ENCODE measurements at regions not wholly inside any gene's neighbourhood (a gene's known extent, or its start where the extent isn't known, plus 50 kb on each side); places are given as distances from the start of the nearest gene placed in this dataset.

DNA sequence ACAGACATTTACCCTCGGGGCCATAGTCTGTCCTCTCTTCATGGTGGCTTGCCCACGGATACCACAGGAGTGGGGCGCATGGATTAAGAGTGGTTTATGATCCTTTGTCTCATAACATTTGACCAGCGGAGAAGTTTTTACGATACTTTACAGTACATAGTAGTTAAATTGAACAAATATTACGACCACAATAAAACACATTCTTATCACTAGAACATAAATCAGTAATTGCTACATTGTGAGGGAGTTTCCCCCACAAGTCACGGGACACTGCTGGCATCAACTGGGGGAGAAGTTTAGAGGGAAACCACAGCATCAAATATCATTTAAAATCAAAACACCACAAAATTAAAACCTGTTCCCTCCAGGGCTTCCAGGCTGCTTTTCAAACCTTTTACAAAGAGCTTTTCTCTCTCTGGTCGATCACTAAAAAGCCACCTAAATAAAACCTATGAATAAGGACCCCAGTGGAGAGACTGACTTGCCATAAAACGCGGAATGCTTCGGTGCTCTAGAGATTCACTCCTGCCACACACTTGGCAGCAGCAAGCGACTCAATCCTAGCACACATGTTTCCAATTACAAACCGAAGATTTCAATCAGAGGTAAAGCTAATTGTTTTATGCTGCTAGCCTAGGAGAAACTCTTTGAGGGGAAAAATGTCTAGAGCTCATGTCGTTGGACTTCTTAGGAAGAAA lies 173.7 kb upstream of the HNRNPA3 start:
- CTCF ChIA-PET, result no interaction called here
- TF ChIP-seq FOXM1 (IDR thresholded peaks at IDR 0.05; ENCODE audit: borderline replicate concordance) (no peak), ELF4 (IDR thresholded peaks at IDR 0.05) (no peak), ARNT (IDR thresholded peaks at IDR 0.05) (peak; percentile 42; the same call in 1 of the 2 replicates), L3MBTL2 (conservative IDR thresholded peaks at IDR 0.05) (no peak), FOXA1 (IDR thresholded peaks at IDR 0.05) (0 out of 2 replicates have a peak, but pooled peaks have one; percentile 48), ZNF384 (IDR thresholded peaks at IDR 0.05) (no peak), SUZ12 (IDR thresholded peaks at IDR 0.05) (no peak), CTBP1 (IDR thresholded peaks at IDR 0.05; ENCODE audit: borderline replicate concordance) (peak; percentile 94), BHLHE40 (IDR thresholded peaks at IDR 0.05; ENCODE audit: borderline replicate concordance) (0 out of 2 replicates have a peak, but pooled peaks have one; percentile 43)
- TF ChIP-seq, protein P1, sequence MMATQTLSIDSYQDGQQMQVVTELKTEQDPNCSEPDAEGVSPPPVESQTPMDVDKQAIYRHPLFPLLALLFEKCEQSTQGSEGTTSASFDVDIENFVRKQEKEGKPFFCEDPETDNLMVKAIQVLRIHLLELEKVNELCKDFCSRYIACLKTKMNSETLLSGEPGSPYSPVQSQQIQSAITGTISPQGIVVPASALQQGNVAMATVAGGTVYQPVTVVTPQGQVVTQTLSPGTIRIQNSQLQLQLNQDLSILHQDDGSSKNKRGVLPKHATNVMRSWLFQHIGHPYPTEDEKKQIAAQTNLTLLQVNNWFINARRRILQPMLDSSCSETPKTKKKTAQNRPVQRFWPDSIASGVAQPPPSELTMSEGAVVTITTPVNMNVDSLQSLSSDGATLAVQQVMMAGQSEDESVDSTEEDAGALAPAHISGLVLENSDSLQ (IDR thresholded peaks at IDR 0.05), result peak; percentile 87
- POLR2A ChIA-PET, result interaction anchor here (1.3 kb wide), 1 partner anchor 20 kb away, joined by 3 read pairs; no protein-coding TSS in a partner anchor
- peak; percentile 46 for DNase-seq (ENCODE audit: extremely low spot score)

DNA sequence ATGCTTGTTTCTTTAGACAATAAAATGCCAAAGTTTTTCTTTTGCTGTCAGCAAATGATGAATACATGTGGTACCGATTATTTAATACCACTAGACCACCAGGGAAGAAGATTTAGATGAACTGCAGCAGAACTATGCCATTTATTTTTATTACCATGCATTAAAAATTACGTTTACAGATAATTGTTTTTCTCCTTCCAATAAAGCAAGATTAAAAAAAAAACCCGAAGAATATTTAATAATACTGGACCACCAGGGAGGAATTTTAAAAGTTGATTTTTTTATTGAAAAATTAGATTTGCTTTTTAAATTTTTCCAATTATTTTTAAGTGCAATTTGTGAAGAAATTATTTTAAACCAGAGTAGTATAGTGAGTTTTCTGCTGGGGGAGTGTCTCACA lies 170.3 kb upstream of the HNRNPA3 start:
- CTCF ChIA-PET, result no interaction called here
- POLR2A ChIA-PET, result no interaction called here

DNA sequence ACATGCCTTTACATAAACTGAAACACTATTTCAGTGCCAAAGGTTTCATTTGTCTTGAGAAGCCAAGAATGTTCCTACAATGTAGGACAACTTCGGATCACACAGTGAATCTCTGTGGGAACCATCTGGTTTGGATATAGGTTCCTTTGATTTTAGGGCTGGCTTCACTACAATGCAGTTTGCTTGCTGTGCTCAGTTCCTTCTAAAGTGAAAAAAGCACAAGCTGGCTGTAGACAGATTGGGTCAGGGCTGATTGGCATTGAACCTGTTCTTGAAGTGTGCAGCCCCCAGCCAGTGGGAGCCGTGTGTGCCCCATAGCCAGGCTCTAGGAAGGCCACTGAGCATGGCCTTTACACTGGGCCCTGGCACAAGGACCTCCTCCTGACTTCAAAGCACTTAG lies 167.9 kb upstream of the HNRNPA3 start:
- TF ChIP-seq L3MBTL2 (conservative IDR thresholded peaks at IDR 0.05), result no peak
- TF ChIP-seq FOXA1 (IDR thresholded peaks at IDR 0.05), result no peak
- no peak for TF ChIP-seq FOXK2 (IDR thresholded peaks at IDR 0.05)
- no peak for TF ChIP-seq LEF1 (IDR thresholded peaks at IDR 0.05; ENCODE audit: borderline replicate concordance)
- no peak for TF ChIP-seq SP1 (IDR thresholded peaks at IDR 0.05)
- TF ChIP-seq ELF4 (IDR thresholded peaks at IDR 0.05), result no peak
- no peak for TF ChIP-seq TARDBP (IDR thresholded peaks at IDR 0.05)
- no peak for TF ChIP-seq FOXM1 (IDR thresholded peaks at IDR 0.05; ENCODE audit: borderline replicate concordance)
- TF ChIP-seq CTBP1 (IDR thresholded peaks at IDR 0.05; ENCODE audit: borderline replicate concordance), result no peak
- TF ChIP-seq ZNF384 (IDR thresholded peaks at IDR 0.05), result no peak
- TF ChIP-seq HDGF (IDR thresholded peaks at IDR 0.05; ENCODE audit: borderline replicate concordance), result no peak
- no peak for TF ChIP-seq NFRKB (IDR thresholded peaks at IDR 0.05)
- TF ChIP-seq, protein P1 (IDR thresholded peaks at IDR 0.05), result no peak
- no peak for TF ChIP-seq ARNT (IDR thresholded peaks at IDR 0.05)
- TF ChIP-seq BHLHE40 (IDR thresholded peaks at IDR 0.05; ENCODE audit: borderline replicate concordance), result no peak
- TF ChIP-seq SUZ12 (IDR thresholded peaks at IDR 0.05), result no peak
- CTCF ChIA-PET, result no interaction called here
- POLR2A ChIA-PET, result no interaction called here

More for the DNA sequence above, 170.3 kb upstream of the HNRNPA3 start:
- DNase-seq (ENCODE audit: extremely low spot score), result no peak
- TF ChIP-seq HDGF (IDR thresholded peaks at IDR 0.05; ENCODE audit: borderline replicate concordance), result no peak
- TF ChIP-seq BHLHE40 (IDR thresholded peaks at IDR 0.05; ENCODE audit: borderline replicate concordance), result no peak
- no peak for TF ChIP-seq NFRKB (IDR thresholded peaks at IDR 0.05)
- TF ChIP-seq, protein P1 (IDR thresholded peaks at IDR 0.05), result peak; percentile 42; the same call in 1 of the 2 replicates

DNA sequence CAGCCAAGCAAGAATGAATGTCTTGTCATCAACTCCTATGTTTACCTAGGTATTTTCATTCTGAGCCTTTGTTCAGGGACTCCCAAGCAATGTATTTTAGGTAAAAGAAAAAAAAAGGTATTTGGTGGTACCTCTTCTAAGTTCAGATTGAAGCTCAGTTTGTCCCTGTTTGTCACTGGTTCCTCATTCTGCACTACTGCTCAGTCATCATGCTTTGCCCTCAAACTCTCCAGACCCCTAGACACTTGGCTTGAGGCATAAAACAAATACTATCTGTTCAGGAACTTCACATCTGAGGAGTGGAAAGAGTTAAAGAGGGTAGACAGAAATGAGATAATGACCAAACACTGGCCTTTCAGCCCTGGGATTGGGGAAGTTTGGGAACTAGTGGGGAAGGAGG lies 163.6 kb upstream of the HNRNPA3 start:
- no peak for TF ChIP-seq HDGF (IDR thresholded peaks at IDR 0.05; ENCODE audit: borderline replicate concordance)
- no peak for TF ChIP-seq FOXK2 (IDR thresholded peaks at IDR 0.05)
- no peak for TF ChIP-seq ELF4 (IDR thresholded peaks at IDR 0.05)
- TF ChIP-seq SP1 (IDR thresholded peaks at IDR 0.05), result no peak
- no peak for TF ChIP-seq BHLHE40 (IDR thresholded peaks at IDR 0.05; ENCODE audit: borderline replicate concordance)
- no peak for TF ChIP-seq ZNF384 (IDR thresholded peaks at IDR 0.05)
- ChIA-PET POLR2A (no interaction called here), CTCF (no interaction called here)
- no peak for DNase-seq (ENCODE audit: extremely low spot score)

More for the DNA sequence above, 167.9 kb upstream of the HNRNPA3 start:
- DNase-seq (ENCODE audit: extremely low spot score), result no peak

DNA sequence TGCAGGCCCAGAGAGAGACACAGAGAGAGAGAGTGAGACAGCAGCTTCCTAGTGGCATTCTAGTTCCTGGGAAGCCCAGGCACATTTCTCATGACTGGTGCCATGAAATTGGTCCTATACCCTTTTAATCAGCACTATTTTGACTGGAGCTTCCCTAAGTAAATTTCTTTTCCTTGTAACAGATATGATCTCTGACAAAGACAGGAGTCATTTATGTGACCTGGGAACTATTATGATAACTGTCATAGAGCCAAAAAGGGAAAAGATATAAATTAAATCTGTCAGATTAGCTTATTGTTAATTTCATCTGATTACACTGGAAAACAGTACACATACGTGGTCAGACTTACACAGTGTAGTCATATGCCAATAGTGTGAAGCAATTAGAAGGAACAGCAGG lies 161.3 kb upstream of the HNRNPA3 start:
- DNase-seq (ENCODE audit: extremely low spot score), result no peak
- ChIA-PET CTCF (interaction anchor here (1.2 kb wide), 1 partner anchor 97 kb away, joined by 4 read pairs; no protein-coding TSS in a partner anchor), POLR2A (no interaction called here)
- no peak for TF ChIP-seq SUZ12 (IDR thresholded peaks at IDR 0.05)
- no peak for TF ChIP-seq LEF1 (IDR thresholded peaks at IDR 0.05; ENCODE audit: borderline replicate concordance)
- TF ChIP-seq, protein P1 (IDR thresholded peaks at IDR 0.05), result no peak
- TF ChIP-seq ELF4 (IDR thresholded peaks at IDR 0.05), result no peak
- TF ChIP-seq BHLHE40 (IDR thresholded peaks at IDR 0.05; ENCODE audit: borderline replicate concordance), result no peak
- no peak for TF ChIP-seq SP1 (IDR thresholded peaks at IDR 0.05)
- TF ChIP-seq ZNF384 (IDR thresholded peaks at IDR 0.05), result no peak
- TF ChIP-seq FOXK2 (IDR thresholded peaks at IDR 0.05), result no peak
- TF ChIP-seq NFRKB (IDR thresholded peaks at IDR 0.05), result no peak
- TF ChIP-seq ARNT (IDR thresholded peaks at IDR 0.05), result no peak
- TF ChIP-seq CTBP1 (IDR thresholded peaks at IDR 0.05; ENCODE audit: borderline replicate concordance), result no peak
- TF ChIP-seq HDGF (IDR thresholded peaks at IDR 0.05; ENCODE audit: borderline replicate concordance), result no peak
- TF ChIP-seq L3MBTL2 (conservative IDR thresholded peaks at IDR 0.05), result no peak

DNA sequence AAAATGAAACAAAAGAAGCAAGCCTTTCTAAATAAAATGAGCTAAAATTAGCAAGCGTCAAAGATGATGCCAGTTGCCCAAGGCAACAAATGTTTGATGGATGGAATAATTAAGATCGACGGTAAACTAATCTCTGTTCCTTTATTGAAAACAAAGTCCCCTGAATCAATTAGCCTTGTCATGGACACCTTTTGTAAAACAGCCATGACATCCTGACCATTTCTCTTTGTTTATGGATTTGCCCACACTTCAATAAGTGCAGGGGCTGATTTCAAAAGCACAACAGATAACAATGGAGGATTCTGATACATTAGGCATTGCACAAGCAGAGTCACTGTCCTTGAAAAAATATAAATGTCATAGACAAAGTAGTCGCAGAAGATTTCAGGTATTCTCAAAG lies 160.1 kb upstream of the HNRNPA3 start:
- CTCF ChIA-PET, result no interaction called here
- no peak for DNase-seq (ENCODE audit: extremely low spot score)
- TF ChIP-seq SUZ12 (IDR thresholded peaks at IDR 0.05), result no peak
- TF ChIP-seq FOXA1 (IDR thresholded peaks at IDR 0.05), result no peak
- no peak for TF ChIP-seq ARNT (IDR thresholded peaks at IDR 0.05)
- no peak for TF ChIP-seq FOXK2 (IDR thresholded peaks at IDR 0.05)
- TF ChIP-seq NFRKB (IDR thresholded peaks at IDR 0.05), result no peak
- POLR2A ChIA-PET, result no interaction called here

Measured in HEK293T (cell line).